HG02973 (cell line): ENCODE measurements at regions not wholly inside any gene's neighbourhood (a gene's known extent, or its start where the extent isn't known, plus 50 kb on each side); places are given as distances from the start of the nearest gene placed in this dataset.

Experiments used
- ATAC-seq: cut with Tn5 transposase; IDR thresholded peaks from one replicate; pipeline ENCODE4 v1.9.1; 2021; ENCODE audit warnings: moderate library complexity; ENCODE audit not compliant: unreplicated experiment

DNA sequence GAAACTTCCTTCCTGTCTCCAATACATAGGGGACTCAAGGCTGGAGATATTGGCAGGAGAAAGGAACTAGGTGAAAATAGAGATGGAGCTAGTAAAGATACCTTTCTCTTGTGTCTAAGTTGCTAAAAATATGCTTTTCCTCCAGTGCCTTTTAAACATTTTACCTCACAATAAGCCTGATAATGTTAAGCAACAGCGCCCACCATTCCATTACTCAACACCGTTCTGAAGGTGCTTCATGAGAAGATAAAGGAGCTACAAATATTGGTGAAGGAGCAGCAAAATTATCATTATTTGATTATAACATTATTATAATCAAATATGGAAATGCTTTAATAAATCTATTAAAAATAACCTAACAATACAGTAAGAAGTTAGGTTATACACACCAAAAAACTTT is 83.6 kb upstream of the BARX2 start:
- no peak for ATAC-seq

DNA sequence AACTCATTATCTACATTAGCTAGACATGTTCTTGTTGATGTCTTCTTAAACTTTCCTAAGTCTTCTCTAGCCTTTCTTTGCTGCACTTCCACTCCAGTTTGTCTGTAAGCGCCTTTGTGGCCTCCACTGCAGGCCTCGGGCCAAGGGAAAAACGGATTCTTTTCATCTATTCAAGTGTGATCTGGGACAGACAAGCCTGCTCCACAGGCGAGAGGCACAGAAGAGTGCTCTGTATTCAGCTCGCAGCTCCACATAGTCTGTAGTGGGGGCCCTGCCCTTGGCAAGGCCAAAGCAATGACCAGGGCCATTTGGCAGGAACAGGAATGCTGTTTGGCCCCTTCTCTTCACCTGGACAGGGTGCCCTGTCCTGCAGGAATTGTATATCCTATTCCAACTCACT is 84.1 kb upstream of the BARX2 start:
- ATAC-seq = no peak

DNA sequence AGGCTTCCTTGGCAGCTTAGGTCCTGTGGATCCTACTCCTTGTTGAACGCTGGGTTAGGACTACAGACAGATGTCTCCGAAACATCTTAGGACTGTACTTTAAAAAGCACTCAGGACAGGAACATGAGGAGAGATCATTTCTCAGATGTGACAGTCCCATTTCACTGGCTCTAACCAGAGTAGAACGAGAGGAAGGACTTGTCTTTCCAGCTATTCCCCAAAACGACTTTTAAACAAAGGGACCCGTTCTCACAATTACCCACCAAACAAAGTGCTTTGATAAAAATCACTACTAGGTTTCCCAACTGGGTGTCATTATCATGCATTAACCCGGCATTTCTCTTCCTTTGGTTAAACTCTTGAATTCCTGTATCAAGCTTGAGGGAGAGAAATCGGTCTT is 84.7 kb upstream of the BARX2 start:
- ATAC-seq = no peak

DNA sequence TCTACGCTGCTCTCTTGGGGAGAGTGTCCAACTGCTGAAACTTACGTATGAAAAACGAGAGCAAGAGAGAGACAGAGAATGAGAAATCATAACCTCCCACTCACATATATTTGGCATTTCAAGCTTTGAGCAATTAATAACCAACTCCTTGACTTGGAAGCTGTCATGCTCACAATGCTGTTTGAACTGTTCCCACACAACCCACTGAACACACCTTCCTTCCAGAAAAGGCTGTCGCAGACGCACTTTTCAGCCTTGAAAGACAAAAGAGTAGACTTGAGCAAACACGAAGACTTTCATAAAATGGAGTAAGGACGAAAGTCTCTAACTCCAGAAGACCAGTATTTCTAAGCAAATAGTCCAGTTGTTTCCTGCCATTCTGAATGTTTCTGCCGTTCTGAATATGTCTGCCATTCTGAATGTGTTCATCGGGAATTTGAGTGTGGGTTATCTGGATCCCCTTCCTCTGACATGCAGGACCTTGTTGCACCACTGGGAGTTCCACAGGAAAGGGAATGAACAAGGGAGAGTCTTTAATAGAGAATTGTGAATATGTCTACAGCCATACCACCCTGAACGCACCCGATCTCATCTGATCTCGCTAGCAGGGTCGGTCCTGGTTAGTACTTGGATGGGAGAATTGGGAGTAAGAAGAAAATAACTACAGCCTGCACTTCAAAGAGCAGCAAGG is 86.2 kb upstream of the BARX2 start:
- no peak for ATAC-seq

DNA sequence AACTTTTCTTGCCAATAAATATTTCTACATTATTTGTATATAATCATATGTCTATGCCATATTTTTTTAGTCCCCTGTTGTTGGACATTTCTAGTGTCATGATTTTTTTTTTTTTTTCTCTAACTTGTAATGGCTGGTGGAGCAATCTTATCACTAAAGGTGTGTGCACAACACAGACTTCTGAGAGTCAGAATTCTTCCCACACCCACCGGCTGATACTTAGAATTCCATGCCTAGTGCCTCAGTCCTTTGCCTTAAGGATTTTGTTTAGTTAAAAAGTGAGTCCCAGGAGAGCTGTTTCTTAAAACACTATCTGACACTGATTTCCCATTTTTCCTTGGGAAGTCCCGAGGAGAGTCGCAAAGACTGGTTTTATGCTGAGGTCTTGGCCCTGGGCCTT is 87.7 kb upstream of the BARX2 start:
- no peak for ATAC-seq

DNA sequence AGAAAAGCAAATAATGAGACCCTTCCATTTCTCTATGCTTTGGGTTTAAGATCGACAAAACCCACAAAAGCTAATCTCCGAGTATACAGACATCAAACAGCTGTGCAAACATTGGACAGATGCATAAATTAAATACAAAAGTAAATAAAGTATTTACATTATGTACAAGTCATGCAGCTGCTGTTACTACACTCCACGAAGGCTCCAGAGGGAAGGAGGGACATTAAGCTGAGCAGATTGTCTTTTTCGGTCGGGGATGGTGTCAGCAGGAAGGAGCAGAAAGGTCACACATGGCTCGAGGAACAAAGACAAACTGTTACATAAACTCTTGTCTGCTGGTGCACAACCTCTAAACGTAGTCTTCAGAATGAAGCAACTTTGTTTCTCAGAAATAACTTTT is 88.8 kb upstream of the BARX2 start:
- no peak for ATAC-seq

DNA sequence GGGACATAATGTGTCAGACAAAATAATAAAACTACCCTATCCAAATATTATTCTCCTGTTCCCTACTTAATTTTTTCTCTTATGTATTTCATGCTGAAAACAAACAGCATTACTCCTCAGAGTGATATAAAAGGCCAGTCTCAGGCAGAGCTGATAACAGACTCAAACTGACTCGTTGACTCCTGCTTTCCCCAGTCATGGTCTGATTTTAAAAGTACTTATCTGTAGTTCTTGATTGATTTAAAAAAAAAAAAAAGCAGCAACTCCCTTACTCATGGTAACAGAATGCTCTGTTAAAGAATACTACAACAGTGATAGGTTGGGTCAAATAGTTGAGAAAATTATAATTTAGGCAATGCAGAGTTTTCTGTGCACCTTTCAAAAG is 90.3 kb upstream of the BARX2 start:
- no peak for ATAC-seq

DNA sequence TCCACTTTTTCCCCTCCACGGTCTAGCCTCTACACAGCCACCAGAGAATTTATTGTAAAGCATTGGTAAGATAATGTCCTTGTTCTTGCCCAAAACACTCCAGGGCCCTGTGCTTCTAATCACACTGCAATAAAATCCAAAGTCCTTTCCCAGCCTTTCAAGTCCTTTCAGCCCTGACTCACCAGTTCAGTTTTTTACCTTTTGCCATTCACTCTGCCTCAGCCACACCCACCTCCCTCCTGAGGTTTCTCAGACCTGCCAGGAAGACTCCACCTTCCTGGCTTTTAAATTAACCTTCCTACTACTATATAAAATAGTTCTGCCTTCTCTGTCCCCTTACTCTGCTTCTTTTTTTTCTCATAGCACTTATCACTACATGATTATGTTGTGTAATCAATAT is 91.0 kb upstream of the ARHGAP32 start:
- ATAC-seq = no peak

DNA sequence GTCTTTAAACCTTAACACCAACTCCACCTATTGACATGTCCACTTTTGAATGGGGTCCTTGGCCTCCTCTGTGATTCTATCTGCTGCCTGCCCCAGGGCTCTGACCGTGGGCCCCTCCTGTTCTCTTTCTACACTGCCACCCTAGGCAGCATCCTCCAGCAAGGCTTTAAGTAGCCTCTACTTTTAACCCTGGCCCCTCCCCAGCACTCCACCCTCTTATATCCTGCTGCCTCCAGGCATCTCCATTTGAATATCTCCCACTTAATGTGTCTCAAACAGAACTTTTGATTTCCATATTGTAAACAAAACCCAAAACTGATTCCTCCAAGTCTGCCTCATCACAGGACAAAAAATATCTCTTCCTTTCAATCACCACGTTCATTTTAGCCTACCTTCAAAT is 90.5 kb upstream of the ARHGAP32 start:
- ATAC-seq = no peak

DNA sequence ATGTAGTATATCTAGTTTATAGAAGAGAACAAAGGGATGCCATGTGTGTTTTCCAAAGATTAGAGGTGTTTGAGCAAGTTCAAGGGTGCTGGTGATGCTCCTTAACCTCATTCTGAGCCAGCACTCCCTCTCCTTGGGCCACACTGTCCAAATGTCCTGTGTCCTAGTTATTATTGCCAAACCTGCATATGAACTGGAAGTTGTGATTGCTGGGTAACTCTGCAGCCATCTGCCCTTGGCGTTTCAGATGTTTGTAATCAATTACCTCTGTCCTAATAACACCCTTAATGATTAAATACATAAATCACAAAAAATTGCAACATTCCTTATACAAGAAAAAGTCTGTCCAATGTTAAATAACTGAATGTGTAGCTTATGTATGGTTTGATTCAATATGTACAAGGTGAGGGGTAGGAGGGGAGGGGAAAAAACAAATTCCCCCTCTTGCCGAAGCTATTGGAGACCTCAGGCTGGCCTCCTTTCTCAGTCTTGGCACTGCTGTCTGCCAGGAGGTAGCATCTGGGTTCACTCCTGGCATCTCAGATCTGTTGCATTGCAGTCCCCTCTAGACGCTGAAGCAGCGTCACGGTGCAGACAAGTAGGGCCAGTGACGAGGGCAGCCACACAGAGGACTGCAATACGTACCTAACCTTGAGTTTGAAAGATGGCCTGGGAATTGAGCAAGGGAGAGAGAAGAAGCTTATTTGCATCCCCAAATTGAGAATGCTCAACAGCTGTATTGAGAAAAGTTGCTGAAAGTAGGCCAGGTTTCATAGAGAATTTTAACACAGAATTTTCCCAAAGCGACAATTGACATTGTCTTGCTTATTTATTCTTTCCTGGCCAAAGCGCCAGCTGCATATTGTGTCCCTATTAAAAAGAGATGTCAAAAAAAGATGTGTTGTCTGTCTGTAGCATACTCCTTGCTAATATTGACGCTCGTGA is 89.6 kb upstream of the ARHGAP32 start:
- ATAC-seq = no peak

DNA sequence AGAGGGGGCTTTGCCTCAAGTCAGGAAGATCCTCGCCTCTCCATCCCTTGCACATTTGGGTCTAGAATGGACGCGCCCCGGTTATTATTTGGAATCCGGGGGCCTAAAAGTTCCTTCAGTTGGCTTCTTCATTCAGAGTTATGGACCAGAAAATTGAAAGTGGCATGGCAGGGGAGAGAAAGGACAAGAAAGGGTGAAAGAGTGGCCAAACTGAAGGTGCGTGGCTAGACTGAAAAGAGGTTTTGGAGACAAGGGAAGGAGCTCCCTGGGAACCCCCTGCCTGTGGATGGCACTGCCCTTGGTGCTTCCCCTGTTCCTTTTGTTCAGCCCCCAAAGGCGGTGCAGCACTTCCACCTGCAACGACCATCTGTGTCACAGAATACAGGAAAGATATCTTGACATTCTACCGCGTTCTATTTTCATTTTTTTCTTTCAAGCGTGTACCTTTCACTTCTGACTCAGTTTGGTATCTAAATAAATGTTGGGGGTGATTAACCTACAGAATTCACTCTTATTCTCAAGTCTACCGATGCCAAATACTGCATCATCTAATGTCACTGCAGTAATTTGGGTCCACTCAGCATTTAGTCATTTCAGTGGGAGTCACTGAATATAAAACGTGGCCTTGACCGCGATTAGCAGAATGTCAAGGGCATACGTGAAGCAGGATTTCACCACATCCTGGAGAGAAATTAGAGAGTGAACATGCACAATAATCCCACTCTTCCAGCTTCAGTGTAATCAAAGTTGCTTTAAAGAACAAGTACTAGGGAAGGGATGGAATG is 88.1 kb upstream of the ARHGAP32 start:
- no peak for ATAC-seq

DNA sequence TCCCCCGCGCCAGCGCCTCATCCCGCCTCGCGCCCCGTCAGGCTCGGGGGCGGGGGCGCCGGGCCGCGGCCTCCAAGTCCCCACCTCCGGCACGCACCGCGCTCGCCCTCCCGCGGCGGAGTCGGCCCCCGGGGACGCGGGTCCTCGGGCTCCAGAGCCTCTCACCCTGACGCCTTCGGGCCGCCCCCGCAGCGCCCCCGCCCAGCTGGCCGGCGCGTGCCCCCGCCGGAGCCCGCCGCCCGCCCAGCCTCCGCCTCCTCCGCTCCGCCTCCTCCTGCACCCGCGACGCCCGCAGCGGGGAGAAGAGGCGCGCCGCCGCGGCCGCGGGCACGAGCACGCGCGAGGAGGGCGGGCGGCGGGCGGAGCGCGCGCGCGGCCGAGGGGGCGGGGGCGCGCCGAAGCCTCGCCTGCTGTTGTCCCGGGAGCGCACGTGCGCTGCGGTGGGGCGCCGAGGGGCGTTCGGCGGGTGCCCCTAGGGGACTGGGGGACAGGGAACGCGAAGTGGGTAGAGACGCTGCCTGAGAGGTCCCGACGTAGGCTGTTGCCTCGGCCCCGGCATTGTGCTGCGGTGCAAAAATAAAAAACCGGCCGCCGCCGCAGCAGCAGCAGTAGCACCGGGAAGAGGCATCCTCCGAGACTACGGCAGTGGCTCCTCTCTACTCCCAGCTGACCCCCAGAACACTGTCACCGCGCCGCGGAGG is 87.4 kb upstream of the ARHGAP32 start:
- peak; percentile 57 for ATAC-seq

DNA sequence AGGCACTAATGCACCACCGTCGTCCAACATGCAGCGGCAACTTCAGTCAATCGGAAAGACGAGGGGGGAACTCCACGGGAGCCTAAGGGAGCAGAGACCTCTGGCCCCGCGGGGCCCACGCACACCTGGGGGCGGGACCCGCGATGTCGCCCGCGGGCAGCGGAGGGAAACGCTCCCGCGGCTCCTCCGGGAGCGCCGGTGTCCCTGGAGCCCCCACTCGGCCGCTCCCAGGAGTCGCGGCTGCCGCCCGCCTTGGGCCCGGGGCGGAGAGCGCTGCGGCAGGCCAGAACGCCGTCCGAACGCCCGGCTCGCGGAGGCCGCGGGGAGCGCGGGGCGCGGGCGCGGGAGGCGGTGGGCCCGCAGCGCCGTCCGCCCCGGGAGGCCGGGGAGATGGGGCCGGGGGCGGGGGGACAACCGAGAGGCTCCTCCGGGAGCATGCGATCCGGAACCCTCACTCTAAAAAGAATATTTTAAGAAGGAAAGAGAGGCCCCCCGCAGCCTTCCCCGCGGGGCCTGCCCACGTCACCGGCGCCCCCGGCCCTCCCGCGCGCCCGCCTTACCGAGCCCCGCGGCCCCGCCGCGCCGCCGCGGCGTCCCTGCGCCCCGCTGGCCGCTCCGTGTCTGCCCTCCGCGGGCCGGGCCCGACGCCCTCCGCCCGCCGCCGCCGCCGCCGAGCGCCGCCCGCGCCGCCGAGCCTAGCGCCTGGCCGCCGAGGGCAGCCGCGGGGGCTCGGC is 86.6 kb upstream of the ARHGAP32 start:
- peak; percentile 26 for ATAC-seq

DNA sequence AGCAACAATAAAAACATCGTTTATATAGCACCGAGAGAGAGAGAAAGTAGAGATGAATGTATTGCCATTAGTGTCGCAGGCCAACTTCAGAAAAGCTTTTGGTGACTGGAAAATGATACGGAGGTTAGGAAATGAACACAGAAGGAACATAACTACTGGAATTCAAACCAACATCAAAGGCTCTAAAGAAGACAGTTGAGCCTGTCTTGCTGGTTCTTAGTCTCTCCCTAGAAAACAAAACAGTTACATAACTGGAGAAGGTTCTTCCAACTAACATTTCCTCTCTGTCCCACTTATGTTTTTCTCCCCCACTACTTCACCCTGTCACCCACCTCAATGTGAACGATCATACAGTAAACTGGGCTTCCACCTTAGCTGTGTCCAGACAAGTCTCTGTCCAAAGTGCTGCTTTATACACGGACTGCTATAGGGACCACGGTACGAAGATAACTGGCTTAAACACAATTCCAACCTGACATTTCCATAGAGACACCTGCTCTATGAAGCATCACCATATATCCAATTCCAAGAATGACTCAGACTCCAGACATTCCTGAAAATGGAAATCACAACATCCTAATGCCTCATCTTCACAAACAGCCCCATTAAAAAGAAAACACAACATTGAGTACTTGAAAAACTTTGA is 85.2 kb upstream of the ARHGAP32 start:
- ATAC-seq = no peak

DNA sequence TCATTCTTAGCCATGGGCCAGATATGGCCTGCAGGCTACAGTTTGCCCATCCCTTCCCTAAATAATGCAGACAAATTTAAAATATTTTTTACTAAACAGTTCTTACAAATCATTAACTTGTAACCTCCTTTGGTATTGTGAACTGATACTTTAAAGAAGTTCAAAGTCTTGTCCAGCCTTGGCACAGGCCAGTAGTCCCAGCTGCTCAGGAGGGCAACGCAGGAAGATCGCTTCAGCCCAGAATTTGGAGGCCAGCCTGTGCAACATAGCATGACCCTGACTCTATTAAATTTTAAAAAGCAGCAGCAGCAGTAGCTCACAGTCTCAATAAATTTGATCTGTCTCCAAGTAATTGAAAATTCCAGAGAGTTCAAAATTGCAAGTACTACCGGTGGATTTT is 83.7 kb upstream of the ARHGAP32 start:
- no peak for ATAC-seq

DNA sequence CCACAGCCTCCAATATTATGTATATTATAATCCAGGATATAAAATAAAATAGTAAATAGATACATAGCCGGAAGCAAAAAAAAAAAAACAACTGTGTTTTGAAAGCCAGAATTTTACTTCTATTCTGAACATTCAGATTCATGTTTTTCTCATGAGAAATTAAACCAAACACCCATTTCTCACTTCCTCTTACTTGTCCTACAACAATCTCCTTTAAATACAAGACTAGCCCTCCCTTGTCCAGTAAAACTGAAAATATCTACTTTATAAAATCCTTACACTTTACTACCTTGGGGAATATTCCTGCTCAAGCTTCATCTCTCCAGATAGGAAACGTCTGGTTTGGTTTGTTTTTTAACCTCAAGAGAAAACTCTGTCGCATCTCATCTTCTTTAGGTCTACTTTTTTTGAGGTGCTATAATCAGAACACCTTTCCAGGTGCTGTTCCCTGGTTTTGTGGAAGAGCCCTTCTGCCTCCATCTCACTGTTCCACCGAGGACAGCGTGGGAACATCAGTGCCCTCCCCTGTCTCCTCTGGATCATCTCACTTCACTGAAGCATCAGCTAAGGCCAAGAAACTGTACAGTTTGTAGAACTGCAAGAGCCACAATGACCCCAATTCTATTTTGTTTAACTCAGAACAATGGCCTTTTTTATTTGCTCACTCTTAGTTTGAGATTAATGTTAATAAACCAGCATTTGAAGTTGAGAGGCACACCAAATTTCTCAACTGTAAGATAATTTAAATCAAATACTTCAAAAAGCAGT is 82.0 kb upstream of the ARHGAP32 start:
- no peak for ATAC-seq

DNA sequence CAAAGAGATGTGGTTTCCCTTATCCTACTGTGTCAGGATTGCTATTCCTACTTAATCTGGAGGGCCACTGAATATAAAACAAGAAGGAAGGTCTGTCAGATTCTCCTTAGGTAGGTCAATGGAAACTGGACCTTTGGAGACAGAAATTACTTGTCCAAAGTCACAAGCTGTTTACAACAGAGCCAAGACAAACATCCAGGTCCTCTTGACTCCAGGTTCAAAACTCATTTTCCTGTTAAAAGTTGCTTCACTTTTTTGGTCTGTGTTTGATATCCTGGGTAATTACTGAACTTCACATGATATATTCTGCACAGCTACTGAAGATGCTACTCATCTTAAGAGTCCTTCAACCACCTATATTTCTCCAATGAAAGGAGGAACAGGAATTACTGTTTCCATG is 81.2 kb upstream of the ARHGAP32 start:
- ATAC-seq = no peak

DNA sequence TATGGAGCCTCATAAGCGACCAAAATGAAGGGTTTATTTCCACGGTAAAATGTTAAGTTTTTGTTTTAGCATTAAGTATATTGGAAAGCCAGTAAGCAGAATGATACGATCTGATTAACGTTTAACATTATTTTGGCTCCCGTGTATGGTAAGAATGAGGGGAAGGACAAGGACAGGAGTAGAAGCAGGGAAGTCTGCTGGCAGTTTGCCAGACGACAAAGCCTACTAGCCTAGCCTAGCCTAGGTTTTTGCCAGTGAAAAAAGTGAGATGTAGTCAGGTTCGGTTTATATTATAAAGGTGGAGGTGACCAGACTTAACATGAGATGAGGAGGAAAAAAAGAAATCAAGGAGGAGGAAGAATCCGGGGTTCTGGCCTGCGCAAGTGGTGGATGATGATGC is 78.9 kb upstream of the ARHGAP32 start:
- ATAC-seq = no peak

DNA sequence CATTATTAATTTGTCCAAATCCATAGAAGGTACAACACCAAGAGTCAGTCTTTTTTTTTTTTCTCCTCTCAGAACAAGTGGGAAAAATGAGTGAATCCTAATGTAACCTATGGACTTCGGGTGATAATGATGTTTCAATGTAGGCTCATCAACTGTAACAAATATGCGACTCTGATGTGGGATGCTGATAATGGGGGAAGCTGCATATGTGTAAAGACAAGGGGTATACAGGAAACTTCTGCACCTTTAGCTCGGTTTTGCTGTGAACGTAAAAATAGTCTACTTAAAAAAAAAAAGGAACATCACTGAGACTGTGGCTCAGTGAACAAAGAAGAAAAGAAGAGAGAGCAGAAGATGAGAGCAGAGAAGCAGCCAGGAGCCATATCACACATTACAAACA is 78.3 kb upstream of the ARHGAP32 start:
- ATAC-seq = no peak
